C4-2B (cell line): ENCODE measurements at regions not wholly inside any gene's neighbourhood (a gene's known extent, or its start where the extent isn't known, plus 50 kb on each side); places are given as distances from the start of the nearest gene placed in this dataset.

Source experiments
- ZFX ChIP-seq: fragments of 450-650 bp; IDR thresholded peaks from 2 replicates; pipeline ENCODE4 v1.6.1; 2017
- TF ChIP-seq, protein P1 (sequence below): fragments of 450-650 bp; conservative IDR thresholded peaks from 2 replicates; pipeline ENCODE4 v1.5.1; 2017; ENCODE audit warnings: mild to moderate bottlenecking

GRCh38 chr14:23801766-23802165 is 151.8 kb upstream of the DHRS4 start:
- TF ChIP-seq, protein P1, sequence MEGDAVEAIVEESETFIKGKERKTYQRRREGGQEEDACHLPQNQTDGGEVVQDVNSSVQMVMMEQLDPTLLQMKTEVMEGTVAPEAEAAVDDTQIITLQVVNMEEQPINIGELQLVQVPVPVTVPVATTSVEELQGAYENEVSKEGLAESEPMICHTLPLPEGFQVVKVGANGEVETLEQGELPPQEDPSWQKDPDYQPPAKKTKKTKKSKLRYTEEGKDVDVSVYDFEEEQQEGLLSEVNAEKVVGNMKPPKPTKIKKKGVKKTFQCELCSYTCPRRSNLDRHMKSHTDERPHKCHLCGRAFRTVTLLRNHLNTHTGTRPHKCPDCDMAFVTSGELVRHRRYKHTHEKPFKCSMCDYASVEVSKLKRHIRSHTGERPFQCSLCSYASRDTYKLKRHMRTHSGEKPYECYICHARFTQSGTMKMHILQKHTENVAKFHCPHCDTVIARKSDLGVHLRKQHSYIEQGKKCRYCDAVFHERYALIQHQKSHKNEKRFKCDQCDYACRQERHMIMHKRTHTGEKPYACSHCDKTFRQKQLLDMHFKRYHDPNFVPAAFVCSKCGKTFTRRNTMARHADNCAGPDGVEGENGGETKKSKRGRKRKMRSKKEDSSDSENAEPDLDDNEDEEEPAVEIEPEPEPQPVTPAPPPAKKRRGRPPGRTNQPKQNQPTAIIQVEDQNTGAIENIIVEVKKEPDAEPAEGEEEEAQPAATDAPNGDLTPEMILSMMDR, result no peak
- TF ChIP-seq ZFX, result no peak
